Neural cell (in vitro differentiated cells): ENCODE measurements at regions not wholly inside any gene's neighbourhood (a gene's known extent, or its start where the extent isn't known, plus 50 kb on each side); places are given as distances from the start of the nearest gene placed in this dataset.

Experiments
- H2AFZ ChIP-seq: fragments of 200-600, 300-800 bp; sonication (generic), shearing (Covaris generic); 2 replicates; pipeline ENCODE4 v1.6.0; 2014; ENCODE audit warnings: low read depth, mild to moderate bottlenecking, antibody characterized with exemption, low read length, moderate library complexity
- H3F3A ChIP-seq: fragments of 200-600 bp; shearing (Covaris generic); 2 replicates; pipeline ENCODE4 v1.6.1; 2016; ENCODE audit warnings: mild to moderate bottlenecking, moderate library complexity, mixed read lengths, antibody characterized with exemption, low read length; ENCODE audit not compliant: insufficient read depth, poor library complexity, severe bottlenecking
- H3K27ac ChIP-seq: fragments of 200-600, 300-800 bp; sonication (generic), shearing (Covaris generic); 2 replicates; pipeline ENCODE4 v1.5.1; 2014; ENCODE audit warnings: mild to moderate bottlenecking, low read length, moderate library complexity
- H3K27me3 ChIP-seq: fragments of 300-800, 200-600 bp; sonication (generic), shearing (Covaris generic); 2 replicates; pipeline ENCODE4 v1.6.0; 2014; ENCODE audit warnings: mild to moderate bottlenecking, low read depth, low read length, moderate library complexity; ENCODE audit not compliant: insufficient read depth
- H3K36me3 ChIP-seq: fragments of 300-800, 200-600 bp; sonication (generic), shearing (Covaris generic); 2 replicates; pipeline ENCODE4 v1.5.1; 2014; ENCODE audit warnings: mild to moderate bottlenecking, antibody characterized with exemption, low read length, moderate library complexity; ENCODE audit not compliant: insufficient read depth
- H3K4me2 ChIP-seq: fragments of 300-800, 200-600 bp; sonication (generic), shearing (Covaris generic); 2 replicates; pipeline ENCODE4 v1.6.0; 2014; ENCODE audit warnings: mild to moderate bottlenecking, low read length
- H3K4me3 ChIP-seq: fragments of 300-800, 200-600 bp; sonication (generic), shearing (Covaris generic); 2 replicates; pipeline ENCODE4 v1.5.1; 2014; ENCODE audit warnings: mild to moderate bottlenecking, low read length, moderate library complexity
- H3K79me2 ChIP-seq: fragments of 200-600 bp; shearing (Covaris generic); replicated peaks from 2 replicates; pipeline ENCODE4 v1.6.0; 2014; ENCODE audit warnings: mild to moderate bottlenecking, low read length, moderate library complexity; ENCODE audit not compliant: insufficient read depth
- H3K9ac ChIP-seq: fragments of 300-800, 200-600 bp; sonication (generic), shearing (Covaris generic); 2 replicates; pipeline ENCODE4 v1.6.1; 2016; ENCODE audit warnings: mild to moderate bottlenecking, low read length, mixed read lengths
- H3K9me2 ChIP-seq: fragments of 200-600 bp; shearing (Covaris generic); 2 replicates; pipeline ENCODE4 v1.6.1; 2016; ENCODE audit warnings: mild to moderate bottlenecking, low read length, mixed read lengths; ENCODE audit not compliant: insufficient read depth
- H3K9me3 ChIP-seq: fragments of 200-600, 300-800 bp; sonication (generic), shearing (Covaris generic); 2 replicates; pipeline ENCODE4 v1.6.1; 2016; ENCODE audit warnings: mild to moderate bottlenecking, mixed run types, low read length, moderate library complexity, mixed read lengths
- H4K20me1 ChIP-seq: fragments of 200-600 bp; shearing (Covaris generic); 2 replicates; pipeline ENCODE4 v1.6.1; 2016; ENCODE audit warnings: mild to moderate bottlenecking, mixed run types; ENCODE audit not compliant: insufficient read depth
- CTCF ChIP-seq: fragments of 450-650 bp; IDR thresholded peaks from 2 replicates; pipeline ENCODE4 v1.5.1; 2014; ENCODE audit warnings: antibody characterized with exemption, mild to moderate bottlenecking, moderate library complexity; ENCODE audit not compliant: poor library complexity, severe bottlenecking
- EP300 ChIP-seq: fragments of 450-650 bp; conservative IDR thresholded peaks from 2 replicates; pipeline ENCODE4 v1.6.1; 2014; ENCODE audit warnings: antibody characterized with exemption, mild to moderate bottlenecking, moderate library complexity; ENCODE audit not compliant: poor library complexity, severe bottlenecking
- EZH2 ChIP-seq: fragments of 200-600, 300-800 bp; shearing (Covaris generic), sonication (generic); IDR thresholded peaks from 2 replicates; pipeline ENCODE4 v1.6.1; 2014; ENCODE audit warnings: antibody characterized with exemption, low read length, borderline replicate concordance, mild to moderate bottlenecking; ENCODE audit not compliant: insufficient read depth, poor library complexity, severe bottlenecking
- MXI1 ChIP-seq: fragments of 450-650 bp; conservative IDR thresholded peaks from 2 replicates; pipeline ENCODE4 v1.6.1; 2014; ENCODE audit warnings: antibody characterized with exemption, mild to moderate bottlenecking; ENCODE audit not compliant: poor library complexity, severe bottlenecking
- POLR2AphosphoS5 ChIP-seq: IDR thresholded peaks from 2 replicates; pipeline ENCODE4 v1.6.1; 2012
- RAD21 ChIP-seq: fragments of 450-650 bp; conservative IDR thresholded peaks from 2 replicates; pipeline ENCODE4 v1.6.1; 2014; ENCODE audit warnings: antibody characterized with exemption, mild to moderate bottlenecking, moderate library complexity
- REST ChIP-seq: IDR thresholded peaks from 2 replicates; pipeline ENCODE4 v1.6.1; 2012; ENCODE audit warnings: borderline replicate concordance
- SMC3 ChIP-seq: fragments of 450-650 bp; conservative IDR thresholded peaks from 2 replicates; pipeline ENCODE4 v1.6.1; 2014; ENCODE audit warnings: antibody characterized with exemption, mild to moderate bottlenecking, moderate library complexity; ENCODE audit not compliant: poor library complexity
- TAF1 ChIP-seq: IDR thresholded peaks from 2 replicates; pipeline ENCODE4 v1.6.1; 2012; ENCODE audit warnings: low read depth

- Histone ChIP-seq H3K9ac (no peak overlapping the region), H3K9me2 (no peaks in the 10 kb centered on the region), H3K4me3 (no peak overlapping the region), H3K27ac (no peak overlapping the region), H2AFZ (no peak overlapping the region), H3K36me3 (no peaks in the 10 kb centered on the region), H3K27me3 (no peaks in the 10 kb centered on the region), H3K79me2 (no peaks in the 10 kb centered on the region), H3K9me3 (no peaks in the 10 kb centered on the region), H3F3A (no peaks in the 10 kb centered on the region), H3K4me2 (no peak overlapping the region), H4K20me1 (no peaks in the 10 kb centered on the region)
- TF ChIP-seq POLR2AphosphoS5 (no peak), TAF1 (no peak), EZH2 (no peak), EP300 (no peak), CTCF (no peak), RAD21 (no peak), MXI1 (no peak), REST (no peak), SMC3 (no peak)
Measured at GRCh38 chr21:15273244-15273643, 208.4 kb upstream of the NRIP1 start.

- no peak overlapping the region for H3K4me3 ChIP-seq
- H2AFZ ChIP-seq, result no peak overlapping the region
- no peaks in the 10 kb centered on the region for H3K79me2 ChIP-seq
- no peaks in the 10 kb centered on the region for H3K27me3 ChIP-seq
- TF ChIP-seq EP300 (no peak), SMC3 (no peak), RAD21 (no peak), CTCF (no peak), REST (no peak), POLR2AphosphoS5 (no peak), MXI1 (no peak), EZH2 (no peak), TAF1 (no peak)
- no peaks in the 10 kb centered on the region for H3K9me3 ChIP-seq
- H3K9me2 ChIP-seq, result no peaks in the 10 kb centered on the region
- H3K9ac ChIP-seq, result no peak overlapping the region
- no peak overlapping the region for H3K4me2 ChIP-seq
- no peaks in the 10 kb centered on the region for H3F3A ChIP-seq
- no peaks in the 10 kb centered on the region for H4K20me1 ChIP-seq
- no peak overlapping the region for H3K27ac ChIP-seq
- no peaks in the 10 kb centered on the region for H3K36me3 ChIP-seq
Measured at GRCh38 chr21:15274701-15275485, 210.1 kb upstream of the NRIP1 start.
